Dedifferentiated amniotic fluid mesenchymal stem cell (primary cell): ENCODE measurements at regions not wholly inside any gene's neighbourhood (a gene's known extent, or its start where the extent isn't known, plus 50 kb on each side); places are given as distances from the start of the nearest gene placed in this dataset.

Experiments used
- DNase-seq: peaks from one replicate; pipeline ENCODE4 v3.0.0-alpha.2; 2016; ENCODE audit errors: extremely low spot score

DNA sequence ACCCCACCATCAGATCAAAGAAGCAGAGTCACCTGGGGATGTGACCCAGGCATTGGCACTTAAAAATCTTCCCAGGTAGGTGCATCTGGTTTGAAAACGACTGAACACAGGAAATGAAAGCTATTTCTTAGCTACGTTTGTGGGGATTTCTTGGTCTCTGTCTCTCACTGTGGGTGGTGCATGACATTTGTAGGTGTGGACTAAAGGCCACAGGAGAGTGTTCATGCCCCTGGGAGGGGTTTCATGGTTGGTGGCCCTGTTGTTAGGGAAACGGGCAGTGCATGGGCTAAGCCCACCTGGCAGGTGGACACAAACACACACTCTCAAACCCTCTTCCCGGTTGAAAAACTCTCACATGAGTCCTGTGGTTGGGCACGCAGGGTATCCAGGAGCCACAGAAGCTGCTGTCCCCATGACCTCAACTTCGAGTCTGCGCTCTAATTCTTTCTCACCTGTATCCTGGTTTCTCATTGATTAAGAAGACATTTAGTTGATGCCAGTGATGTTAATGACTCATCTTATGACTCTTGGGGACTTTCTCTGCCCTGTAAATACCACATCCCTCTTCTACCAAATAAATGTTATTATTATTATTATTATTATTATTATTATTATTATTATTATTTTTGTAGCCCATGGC is 119.4 kb downstream of the MRPS6 start:
- no peak for DNase-seq

DNA sequence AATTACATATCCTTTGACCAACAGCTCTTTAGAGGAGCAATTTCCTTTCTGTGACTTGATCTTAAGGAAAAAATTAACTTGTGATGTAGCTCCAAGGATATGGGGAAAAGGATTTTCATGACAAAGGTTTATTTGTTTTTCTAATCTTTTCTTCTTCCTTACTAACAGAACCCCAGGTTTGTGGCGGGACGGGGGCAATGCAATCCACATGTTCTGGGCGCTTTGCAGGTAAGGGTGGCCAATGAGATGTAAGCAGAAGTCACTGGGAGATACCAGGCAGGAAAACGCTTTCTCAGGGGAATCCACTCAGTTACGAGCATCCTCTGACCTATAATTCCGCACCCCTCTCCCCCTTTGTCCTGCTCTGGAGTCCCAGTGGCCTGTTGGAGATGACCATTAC is 122.0 kb downstream of the MRPS6 start:
- DNase-seq, result no peak

DNA sequence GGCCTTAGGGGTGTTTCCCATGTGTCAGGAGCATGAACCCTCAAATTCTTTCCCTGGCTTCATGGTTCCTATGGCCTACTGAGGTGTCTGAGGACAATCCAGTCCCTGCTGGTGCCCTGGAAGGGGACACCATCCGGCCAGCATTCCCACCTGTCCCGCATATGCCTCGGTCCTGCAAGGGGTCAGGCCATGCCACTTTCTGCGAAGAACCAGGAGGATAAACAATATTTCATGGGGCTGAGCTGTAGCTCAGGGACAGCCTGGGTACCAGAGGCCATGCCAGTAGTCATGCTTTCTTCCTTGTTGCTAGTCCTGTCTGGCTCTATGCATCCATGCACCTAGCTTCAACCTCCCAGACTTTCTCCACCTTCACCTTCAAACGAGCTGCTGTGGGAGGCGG is 123.6 kb downstream of the MRPS6 start:
- DNase-seq, result no peak

DNA sequence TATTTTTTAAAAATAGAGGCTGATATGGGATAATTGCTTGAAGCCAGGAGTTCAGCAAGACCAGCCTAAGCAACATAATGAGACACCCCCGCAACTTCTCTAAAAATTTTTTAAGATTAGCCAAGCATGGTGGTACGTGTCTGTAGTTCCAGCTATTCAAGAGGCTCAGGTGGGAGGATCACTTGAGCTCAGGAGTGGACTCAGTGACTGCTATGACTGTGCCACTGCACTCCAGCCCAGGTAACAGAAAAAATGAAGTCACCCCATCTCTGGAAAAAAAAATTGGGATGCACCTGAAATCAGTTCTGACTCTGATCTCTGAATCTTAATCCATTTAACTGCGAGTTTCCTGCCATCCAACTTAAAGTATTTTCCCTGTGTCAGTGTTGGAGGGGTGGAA is 124.2 kb downstream of the MRPS6 start:
- DNase-seq, result no peak

DNA sequence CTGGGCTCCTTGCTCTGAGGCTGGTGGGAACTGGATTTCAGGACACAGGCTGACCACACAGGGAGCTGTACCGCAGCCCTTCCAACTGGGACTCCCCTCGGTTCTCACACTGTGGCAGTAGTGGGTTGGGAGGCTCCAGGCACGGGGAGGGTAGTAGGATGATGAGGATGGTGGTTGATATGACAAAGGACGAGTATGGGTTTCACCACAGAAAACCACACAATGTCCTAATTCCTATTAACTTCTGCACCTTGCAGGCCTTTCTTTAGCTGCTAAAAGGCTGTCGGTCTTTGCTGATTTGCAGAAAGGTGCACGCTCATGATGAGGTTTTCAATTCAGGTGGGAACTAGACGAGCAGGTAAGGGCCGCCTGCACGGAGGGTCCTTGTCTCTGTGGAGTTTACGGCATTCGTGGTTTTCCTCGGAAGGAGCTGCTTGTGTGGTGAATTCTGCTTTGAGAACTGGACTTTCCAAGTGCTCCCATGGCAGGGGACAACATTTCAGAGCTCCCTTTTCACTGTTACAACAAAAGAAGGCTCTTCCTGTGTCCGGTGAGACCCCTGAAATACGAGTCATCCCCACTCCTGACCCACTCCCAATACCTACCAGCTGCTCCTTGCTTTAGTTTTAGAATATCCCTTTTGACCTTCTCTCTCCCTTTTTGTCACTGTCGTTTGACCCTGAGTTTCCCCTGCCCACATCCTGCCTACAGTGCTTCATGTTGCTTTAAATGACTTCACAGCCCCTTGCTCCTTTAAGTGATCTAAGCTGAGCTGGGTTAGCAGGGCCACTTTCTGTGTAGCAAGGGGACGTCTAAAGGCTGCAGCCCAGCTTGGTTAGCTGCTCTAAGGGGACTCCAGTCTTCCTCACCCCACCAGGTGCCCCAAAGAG is 125.1 kb downstream of the MRPS6 start:
- no peak for DNase-seq

DNA sequence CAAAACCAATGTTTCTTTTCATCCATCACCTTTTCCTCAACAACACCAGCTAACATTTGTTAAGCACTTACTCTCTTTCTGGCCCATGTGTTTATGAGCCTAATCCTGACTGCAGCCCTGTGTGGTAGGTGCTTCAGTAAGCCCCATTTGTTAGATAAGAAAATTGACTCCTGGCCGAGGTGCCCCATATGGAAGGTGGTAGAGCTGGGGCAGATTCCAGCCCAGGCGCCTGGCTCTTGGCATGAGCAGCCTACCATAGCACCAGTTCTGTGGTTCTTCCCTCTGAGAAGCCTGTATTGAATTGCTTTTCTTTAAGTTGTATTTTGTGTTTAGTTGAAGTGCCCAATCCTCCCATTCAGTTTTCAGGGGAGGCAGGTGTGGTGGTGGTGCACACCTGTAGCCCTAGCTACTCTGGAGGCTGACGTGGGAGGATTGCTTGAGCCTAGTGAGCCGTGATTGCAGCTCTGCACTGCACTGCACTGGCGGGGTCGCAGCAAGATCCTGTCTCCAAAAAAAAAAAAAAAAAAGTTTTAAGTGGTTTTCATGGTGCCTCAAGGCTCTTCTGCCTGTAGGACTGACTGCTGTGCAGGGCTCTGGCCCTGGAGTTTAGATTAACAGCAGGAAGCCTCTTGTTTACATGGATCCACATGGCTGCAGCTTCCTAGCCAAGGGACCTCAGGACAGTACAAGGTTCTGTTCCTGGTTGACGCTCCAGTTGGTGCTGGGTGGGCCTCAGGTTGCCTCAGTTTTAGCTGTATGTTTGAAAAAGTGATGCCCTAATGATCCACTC is 125.9 kb downstream of the MRPS6 start:
- DNase-seq, result no peak

DNA sequence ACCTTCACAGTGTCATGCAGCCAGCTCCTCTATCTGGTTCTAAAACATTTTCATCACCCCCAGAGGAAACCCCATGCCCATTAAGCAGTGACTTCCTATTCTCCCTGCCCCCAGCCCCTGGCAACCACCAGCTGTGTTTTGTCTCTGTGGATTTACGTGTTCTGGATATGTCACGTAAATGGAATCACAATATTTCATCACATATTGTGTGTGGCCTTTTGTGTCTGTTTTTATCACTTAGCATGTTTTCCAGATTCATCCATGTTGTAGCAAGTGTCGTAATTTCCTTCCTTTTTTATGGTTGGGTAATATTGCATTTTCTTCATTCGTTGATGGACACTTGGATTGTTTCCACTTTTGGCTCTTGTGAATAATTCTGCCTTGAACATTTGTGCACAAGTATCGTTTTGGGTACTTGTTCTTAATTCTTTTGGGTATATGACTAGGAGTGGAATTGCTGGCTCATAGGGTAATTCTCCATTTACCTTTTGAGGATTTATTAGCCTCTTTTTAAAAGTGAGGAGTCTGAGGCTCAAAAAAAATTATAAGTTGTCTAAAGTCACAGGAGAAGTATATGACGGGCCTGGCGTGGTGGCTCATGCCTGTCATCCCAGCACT is 127.0 kb downstream of the MRPS6 start:
- no peak for DNase-seq

DNA sequence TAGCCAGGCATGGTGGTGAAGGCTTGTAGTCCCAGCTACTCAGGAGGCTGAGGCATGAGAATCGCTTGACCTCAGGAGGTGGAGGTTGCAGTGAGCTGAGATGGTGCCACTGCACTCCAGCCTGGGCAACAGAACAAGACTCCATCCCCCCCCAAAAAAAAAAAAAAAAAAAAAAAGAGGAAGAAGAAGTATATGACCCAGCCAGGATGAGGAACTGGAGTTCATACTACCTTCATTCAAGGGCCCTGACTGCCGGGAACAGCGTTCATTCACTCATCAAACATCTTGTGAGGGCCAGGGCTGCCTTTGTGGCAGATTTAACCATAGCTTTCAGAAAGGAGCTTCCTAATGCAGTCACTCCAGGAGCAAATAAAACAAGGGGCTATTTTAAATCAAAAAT is 127.6 kb downstream of the MRPS6 start:
- no peak for DNase-seq

DNA sequence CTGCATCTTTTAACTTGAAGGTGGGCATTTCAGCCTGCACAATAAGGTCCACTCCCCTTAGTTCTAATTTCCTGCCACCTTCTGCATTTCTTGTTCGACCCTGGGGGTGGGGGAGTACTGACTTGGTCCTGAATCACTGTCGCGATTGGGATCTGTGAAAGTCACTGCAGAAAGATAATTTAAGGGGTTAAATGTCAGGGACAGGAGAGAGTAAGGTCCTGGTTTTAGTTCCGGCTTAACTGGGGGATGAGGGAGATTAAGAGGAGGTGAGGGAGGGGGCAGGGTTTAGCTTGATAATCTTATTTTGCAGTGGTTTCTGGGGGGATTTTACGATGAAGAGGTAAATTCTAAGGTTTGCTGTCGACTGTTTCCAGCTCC is 128.1 kb downstream of the MRPS6 start:
- DNase-seq, result no peak

DNA sequence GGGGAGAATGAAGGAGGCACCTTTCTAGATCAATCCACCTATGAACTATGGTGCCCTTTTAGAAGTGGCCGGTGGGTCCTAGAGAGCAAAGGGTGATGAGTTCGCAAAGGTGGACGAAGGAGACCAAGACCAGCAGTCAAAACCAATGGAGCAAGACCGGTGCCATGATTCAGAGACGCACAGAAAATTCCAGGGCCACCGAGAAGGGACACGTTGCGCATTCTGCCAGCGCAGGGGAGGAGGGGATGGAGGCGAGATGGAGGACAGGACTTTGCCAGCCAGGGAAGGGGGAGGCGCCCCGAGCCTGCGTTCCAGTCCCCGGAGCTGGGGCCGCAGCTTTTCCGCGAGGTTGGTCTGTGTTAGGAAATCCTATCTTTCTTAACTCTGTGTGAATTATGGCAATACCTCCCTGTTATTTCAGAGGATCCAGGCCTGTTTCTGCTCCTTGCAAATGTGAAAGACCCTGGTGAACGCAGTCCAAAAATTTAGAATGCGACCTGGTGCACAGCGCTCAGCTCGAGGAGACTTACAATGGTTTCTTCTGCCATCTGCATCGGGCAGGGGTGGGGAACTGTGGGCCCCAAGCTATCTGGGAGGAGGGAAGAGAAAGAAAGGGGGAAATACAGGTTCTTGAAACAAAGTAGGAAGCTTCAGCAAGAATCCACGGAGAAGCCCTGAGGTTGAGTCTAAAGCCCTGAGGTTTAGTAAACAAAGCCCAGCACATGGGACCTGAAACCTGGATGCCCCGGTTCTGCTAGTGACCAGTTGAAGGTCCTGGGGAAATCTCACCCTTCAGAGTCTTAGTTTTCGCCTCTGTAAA is 129.4 kb downstream of the MRPS6 start:
- no peak for DNase-seq

DNA sequence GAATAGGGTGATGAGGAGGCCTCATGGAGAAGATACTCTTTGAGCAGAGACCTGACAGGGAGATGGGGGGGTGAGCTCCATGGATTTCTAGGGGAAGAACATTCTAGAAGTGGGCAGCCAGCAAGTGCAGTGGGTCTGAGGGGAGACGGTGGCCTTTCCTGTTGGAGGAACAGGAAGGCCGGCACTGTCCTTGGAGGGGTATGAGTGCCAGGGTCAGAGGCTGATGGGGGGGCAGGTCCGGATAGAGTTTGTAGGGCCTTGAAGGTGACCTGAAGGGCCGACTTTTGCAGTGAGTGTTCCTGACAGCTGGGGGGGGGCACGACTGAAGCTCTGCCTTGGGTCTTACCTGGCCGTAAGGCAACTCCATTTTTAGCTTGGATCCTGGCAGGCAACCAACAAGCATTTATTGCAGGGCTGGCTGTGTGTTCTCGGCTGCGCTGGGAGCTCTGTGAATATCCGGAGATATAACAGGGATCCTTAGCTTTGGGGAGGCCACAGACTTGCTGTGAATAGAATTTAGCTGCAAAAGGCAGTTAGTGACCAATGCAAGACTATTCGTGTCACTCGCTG is 130.6 kb downstream of the MRPS6 start:
- DNase-seq, result no peak

DNA sequence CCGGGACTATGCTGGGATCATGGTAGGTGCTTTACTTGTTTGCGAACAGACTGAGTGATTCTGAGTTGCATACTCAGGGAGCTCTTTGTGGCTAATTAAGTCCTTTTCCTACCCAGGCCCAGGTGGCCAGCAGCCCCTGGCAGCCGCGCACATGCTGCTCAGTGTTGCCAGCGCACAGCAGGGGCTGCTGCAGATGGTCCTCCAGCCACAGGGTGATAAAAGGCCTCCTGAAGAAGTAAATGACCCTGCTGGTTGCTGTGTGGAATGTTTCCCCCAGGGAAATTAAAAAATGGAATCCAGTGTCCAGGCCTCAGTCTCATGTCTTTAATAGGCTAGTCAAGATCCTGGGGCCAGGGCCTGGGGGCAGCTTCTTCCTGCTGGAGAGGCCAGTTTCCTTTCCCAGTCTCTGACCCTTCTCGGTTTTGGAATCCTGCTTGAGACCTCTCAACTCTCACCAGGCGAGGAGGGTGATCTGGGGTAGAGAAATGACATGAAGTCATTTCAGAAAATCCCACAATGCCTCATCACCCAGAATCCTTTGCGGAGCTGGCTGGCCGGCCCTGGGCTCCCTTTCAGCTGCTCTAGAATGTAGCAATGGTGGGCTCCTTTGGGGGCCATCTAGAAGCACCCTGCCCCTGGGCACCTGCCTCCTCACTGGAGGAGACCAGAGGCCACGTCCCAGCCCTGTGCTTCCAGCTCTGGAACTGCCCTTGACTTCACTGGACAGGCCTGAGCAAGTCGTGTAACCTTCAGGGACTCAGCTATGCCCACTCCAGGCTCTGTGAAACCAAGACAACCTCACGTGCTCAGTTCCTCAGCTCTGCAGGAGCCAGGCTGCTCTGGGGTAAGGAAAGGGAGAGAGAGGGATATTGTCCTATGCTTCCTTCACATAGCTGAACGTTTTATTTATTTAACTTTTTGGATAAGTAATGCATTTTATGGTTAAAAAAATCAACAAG is 131.4 kb downstream of the MRPS6 start:
- DNase-seq, result no peak

DNA sequence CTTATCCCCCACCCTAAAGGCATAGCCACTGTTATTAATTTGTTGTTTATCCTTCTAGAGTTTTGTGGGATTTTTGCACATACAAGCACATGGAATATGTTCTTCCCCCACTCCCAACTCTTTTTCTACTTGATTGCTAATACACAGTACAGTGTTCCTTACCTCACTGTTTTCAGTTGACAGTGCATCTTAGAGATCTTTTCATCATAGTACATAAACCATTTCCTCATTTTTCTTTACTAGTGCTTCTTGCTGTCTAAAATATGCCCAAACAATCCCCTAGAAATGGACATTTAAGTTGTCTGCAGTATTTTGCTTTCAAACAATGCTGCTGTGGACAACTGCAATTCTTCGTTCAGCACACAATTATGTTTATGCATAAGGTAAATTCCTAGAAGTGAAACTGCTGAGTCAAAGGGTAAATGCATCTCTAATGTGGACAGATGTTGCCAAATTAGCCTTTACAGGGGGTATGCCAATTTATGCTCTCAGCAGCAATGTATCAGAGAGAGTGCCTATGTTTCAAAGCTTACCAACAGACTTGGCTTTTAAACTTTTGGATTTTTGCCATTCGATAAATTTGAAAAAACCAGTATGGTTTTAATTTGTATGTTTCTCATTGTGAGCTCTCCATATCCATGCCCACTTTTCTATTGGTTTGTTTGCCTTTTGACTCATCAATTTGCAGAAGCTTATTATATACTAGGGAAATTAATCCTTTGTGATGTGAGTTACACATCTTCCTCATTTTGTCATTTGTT is 132.6 kb downstream of the MRPS6 start:
- DNase-seq, result no peak

DNA sequence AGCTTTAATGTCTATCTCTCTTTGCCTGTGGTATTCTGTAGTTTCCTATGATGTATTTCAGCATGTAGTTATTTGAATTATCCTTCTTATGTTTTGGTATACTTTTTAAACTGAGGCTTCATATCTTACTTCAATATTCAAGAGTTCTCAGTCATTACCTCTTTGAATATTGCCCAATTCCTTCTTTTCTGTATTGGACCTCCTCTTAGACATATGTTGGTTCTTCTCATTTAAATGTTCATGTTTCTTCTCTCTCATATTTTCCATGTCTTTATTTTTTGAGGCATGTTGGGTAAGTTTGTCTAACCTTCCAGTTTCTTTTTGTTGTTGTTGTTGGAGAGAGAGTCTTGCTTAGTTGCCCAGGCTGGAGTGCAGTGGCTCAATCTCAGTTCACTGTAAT is 140.6 kb downstream of the MRPS6 start:
- no peak for DNase-seq

DNA sequence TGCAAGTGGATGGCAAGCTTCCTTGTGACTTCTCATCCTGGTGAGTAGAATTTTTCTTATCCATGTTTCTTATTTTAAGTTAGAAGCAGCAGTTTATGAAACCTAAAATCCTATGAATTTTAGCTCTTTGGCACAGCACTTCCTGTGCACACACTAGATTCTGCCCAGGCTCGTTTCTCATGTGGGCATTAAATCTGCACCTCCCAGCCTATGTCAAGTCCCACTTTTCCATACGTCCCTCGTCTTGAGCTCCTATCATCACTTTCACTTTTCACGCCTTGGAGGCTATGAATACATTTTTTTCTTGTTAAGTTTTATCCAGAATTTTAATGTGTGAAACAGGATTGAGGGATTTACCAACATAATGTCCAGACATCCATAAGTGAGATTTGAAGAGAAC is 142.1 kb downstream of the MRPS6 start:
- DNase-seq, result no peak

DNA sequence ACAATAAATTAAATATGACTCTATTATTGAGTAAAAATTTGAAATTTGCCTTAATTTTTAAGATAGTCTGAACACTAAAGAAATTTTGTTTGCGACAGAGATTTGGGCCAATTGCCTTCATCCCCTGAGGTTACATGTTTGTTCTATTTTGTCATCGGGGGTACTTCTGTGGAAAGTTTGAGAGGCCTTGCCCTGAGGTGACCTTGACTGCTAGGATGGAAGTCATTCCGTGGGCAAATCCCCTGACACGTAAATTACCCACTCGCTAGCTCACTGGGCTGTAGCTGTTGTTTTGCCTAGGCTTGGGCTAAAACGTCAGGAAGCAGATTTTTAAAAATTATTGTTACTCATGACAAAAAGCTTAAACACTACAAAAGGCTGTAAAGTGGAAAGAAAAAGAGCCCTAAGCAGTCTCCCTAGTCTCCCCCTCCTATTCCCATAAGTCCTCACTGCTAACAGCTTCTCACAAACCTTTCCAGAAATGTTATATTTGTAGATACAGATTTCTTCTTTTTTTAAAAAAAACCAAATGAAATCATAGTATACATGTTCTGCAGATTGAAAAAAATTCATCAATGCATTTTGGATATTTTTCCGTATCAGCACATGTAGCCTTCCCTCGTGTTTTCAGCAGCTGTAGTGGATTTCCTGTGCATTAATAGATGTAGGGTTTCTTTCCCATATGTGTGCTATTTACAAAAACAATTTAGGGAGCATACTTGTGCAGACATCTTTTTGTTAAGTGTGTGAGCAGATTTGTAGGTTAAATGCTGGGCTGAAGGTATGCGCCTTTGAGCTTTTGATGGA is 142.7 kb downstream of the MRPS6 start:
- no peak for DNase-seq

DNA sequence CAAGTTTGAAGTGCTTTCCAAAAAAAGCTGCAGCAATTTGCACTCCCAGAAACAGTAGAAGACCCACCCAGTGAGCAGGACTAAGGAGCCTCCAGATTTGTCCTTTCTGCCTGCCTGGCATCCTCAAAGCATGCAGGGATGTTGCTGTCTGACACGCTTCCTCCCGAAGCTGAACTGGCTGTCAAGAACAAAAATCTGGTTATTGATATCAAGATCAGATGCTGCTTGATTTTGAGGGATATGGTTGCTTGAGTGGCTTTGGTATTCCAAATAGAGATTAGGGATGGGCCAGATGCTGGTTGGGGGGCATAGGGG is 143.3 kb downstream of the MRPS6 start:
- DNase-seq, result no peak

DNA sequence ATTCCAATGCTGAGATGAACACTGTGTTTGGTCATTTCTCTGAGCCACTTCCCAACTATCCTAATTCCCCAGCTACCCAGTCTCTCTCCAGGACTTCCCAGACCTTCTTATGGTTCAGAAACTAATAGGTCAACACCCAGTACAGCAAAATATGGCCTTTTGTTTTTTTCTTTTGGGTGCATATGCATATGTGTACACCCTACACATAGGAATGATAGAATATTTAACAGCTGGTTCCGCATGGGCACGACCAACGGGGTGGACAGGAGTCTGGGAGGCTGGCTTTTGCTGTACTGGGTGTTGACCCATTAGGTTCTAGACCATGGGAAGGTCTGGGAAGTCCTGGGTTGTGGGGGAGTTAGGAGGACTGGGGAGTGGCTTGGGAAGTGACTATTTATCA is 143.9 kb downstream of the MRPS6 start:
- DNase-seq, result no peak
